OCI-LY3 (cell line): ENCODE measurements at regions not wholly inside any gene's neighbourhood (a gene's known extent, or its start where the extent isn't known, plus 50 kb on each side); places are given as distances from the start of the nearest gene placed in this dataset.

Experiments used
- CTCF ChIP-seq: fragments of 200-600, 300-600 bp; sonication (generic); IDR thresholded peaks from 2 replicates; pipeline ENCODE4 v1.5.1; 2014; ENCODE audit warnings: antibody characterized with exemption, low read length, low read depth
- EZH2phosphoT487 ChIP-seq: fragments of 200-600 bp; shearing (Covaris generic); IDR thresholded peaks from 2 replicates; pipeline ENCODE4 v1.6.1; 2018; ENCODE audit warnings: antibody characterized with exemption, mixed run types, low read depth

DNA sequence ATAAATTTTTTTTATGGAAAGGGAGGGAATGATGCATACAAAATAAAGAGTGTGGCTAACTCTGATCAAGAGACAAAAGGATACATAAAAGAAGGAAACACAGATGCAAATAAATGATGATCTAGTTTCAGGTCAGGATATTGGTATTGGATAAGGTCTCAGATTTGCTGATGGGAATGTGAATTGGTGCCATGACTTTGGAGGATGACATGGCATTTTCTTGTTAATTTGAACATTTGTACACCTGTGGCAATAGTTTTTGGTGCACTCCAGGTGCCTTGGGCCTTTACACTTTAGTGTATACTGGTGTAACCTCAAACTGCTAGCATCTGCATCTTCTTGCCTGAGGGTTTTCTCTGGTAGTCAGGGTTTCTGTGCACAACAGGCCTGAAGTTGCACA lies 279.3 kb downstream of the TMEM121 start:
- TF ChIP-seq CTCF = no peak
- no peak for TF ChIP-seq EZH2phosphoT487
